Astrocyte of the spinal cord (primary cell): ENCODE measurements at regions not wholly inside any gene's neighbourhood (a gene's known extent, or its start where the extent isn't known, plus 50 kb on each side); places are given as distances from the start of the nearest gene placed in this dataset.

Experiments
- DNase-seq: peaks from one replicate; pipeline ENCODE4 v3.0.0; 2011; ENCODE audit warnings: low read depth, low spot score
- H3K4me3 ChIP-seq: 2 replicates; pipeline ENCODE4 v1.5.1; 2011; ENCODE audit warnings: low read depth, mild to moderate bottlenecking, low read length, moderate library complexity
- CTCF ChIP-seq: IDR thresholded peaks from 2 replicates; pipeline ENCODE4 v1.5.1; 2012; ENCODE audit warnings: low read depth, mild to moderate bottlenecking, low read length, inconsistent platforms
- in situ Hi-C: cut with HindIII; loops from 2 replicates; pipeline ENCODE4 v1.10.0; 2017; ENCODE audit warnings: low sequenced_read_pairs

- no peak for DNase-seq
- no peak overlapping the region for H3K4me3 ChIP-seq
- in situ Hi-C loops: no loop called here
- TF ChIP-seq CTCF: no peak
These were observed 124.7 kb downstream of the QPCT start for GRCh38 chr2:37469126-37469525.

- DNase-seq: no peak
- H3K4me3 ChIP-seq: no peak overlapping the region
- no peak for TF ChIP-seq CTCF
- in situ Hi-C loops: no loop called here
These were observed 126.7 kb downstream of the QPCT start for GRCh38 chr2:37471104-37471503.

GRCh38 chr2:37471994-37472393 lies 127.6 kb downstream of the QPCT start:
- TF ChIP-seq CTCF: no peak
- DNase-seq: peak; percentile 73
- H3K4me3 ChIP-seq: no peak overlapping the region
- in situ Hi-C loops: no loop called here

GRCh38 chr2:37472959-37473358 lies 128.5 kb downstream of the QPCT start:
- H3K4me3 ChIP-seq: no peak overlapping the region
- DNase-seq: peak; percentile 64
- TF ChIP-seq CTCF: no peak
- in situ Hi-C loops: no loop called here

- no peak overlapping the region for H3K4me3 ChIP-seq
- TF ChIP-seq CTCF: no peak
- in situ Hi-C loops: no loop called here
- no peak for DNase-seq
These were observed 132.0 kb downstream of the QPCT start for GRCh38 chr2:37476411-37476810.

GRCh38 chr2:37477921-37478320 lies 133.5 kb downstream of the QPCT start:
- no peak for DNase-seq
- no peak overlapping the region for H3K4me3 ChIP-seq
- in situ Hi-C loops: no loop called here
- no peak for TF ChIP-seq CTCF

GRCh38 chr2:37481244-37481643 lies 136.8 kb downstream of the QPCT start:
- no peak overlapping the region for H3K4me3 ChIP-seq
- no peak for DNase-seq
- TF ChIP-seq CTCF: no peak
- in situ Hi-C loops: no loop called here
